ENCODE measurements at regions not wholly inside any gene's neighbourhood (a gene's known extent, or its start where the extent isn't known, plus 50 kb on each side); places are given as distances from the start of the nearest gene placed in this dataset.
A peak's percentile ranks its signal among the peaks of the same experiment; 100 is the strongest.

DNA sequence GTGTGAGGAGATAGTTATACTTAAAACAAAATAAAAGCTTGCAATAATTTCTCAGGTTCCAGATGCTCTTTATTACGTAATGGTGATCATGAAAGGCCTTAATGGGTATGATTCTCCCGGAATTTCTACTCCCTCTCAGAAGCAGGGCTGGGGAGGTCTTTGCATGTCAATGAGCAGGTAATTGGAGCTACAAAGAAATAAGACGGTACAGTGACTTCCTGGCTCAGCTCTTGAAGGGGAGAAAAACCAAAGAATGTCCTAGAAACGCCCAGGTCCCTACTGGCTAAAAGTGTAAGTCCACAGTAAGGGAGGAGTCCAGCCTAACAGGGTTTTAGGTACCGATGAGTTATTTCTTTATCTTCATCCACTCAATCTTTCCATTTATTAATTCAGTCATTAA is 390.9 kb downstream of the TMEM114 start:
- Histone ChIP-seq H4K20me1 (ENCODE audit: low read depth) (no peaks in the 10 kb centered on the region), H3K4me1 (peaks cover 9% of the 10 kb centered on the region), H3K9ac (no peak overlapping the region), H3K27ac (no peak overlapping the region), H3K27me3 (no peaks in the 10 kb centered on the region), H2AFZ (replicated peaks) (no peak overlapping the region), H3F3A (ENCODE audit: low read depth) (no peaks in the 10 kb centered on the region), H3K4me2 (no peak overlapping the region), H3K79me2 (ENCODE audit: low read depth) (no peaks in the 10 kb centered on the region), H3K9me3 (ENCODE audit: low read depth) (no peaks in the 10 kb centered on the region), H3K4me3 (no peak overlapping the region), H3K36me3 (no peaks in the 10 kb centered on the region)
- TF ChIP-seq EZH2phosphoT487 (IDR thresholded peaks at IDR 0.05) (no peak), EZH2 (IDR thresholded peaks at IDR 0.05) (no peak)
- TF ChIP-seq, protein P1, sequence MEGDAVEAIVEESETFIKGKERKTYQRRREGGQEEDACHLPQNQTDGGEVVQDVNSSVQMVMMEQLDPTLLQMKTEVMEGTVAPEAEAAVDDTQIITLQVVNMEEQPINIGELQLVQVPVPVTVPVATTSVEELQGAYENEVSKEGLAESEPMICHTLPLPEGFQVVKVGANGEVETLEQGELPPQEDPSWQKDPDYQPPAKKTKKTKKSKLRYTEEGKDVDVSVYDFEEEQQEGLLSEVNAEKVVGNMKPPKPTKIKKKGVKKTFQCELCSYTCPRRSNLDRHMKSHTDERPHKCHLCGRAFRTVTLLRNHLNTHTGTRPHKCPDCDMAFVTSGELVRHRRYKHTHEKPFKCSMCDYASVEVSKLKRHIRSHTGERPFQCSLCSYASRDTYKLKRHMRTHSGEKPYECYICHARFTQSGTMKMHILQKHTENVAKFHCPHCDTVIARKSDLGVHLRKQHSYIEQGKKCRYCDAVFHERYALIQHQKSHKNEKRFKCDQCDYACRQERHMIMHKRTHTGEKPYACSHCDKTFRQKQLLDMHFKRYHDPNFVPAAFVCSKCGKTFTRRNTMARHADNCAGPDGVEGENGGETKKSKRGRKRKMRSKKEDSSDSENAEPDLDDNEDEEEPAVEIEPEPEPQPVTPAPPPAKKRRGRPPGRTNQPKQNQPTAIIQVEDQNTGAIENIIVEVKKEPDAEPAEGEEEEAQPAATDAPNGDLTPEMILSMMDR (IDR thresholded peaks at IDR 0.05), result no peak
- peaks cover 8% of the 10 kb centered on the region for H3K27me3 Mint-ChIP-seq (ENCODE audit: insufficient read depth, low read depth)
- DNase-seq (ENCODE audit: low spot score), result no peak
- H3K4me3 Mint-ChIP-seq, result no peak overlapping the region
- no peak overlapping the region for H3K27ac Mint-ChIP-seq
- H3K9me3 Mint-ChIP-seq, result peaks cover 6% of the 10 kb centered on the region
- no peaks in the 10 kb centered on the region for H3K4me1 Mint-ChIP-seq
- no peaks in the 10 kb centered on the region for H3K36me3 Mint-ChIP-seq

DNA sequence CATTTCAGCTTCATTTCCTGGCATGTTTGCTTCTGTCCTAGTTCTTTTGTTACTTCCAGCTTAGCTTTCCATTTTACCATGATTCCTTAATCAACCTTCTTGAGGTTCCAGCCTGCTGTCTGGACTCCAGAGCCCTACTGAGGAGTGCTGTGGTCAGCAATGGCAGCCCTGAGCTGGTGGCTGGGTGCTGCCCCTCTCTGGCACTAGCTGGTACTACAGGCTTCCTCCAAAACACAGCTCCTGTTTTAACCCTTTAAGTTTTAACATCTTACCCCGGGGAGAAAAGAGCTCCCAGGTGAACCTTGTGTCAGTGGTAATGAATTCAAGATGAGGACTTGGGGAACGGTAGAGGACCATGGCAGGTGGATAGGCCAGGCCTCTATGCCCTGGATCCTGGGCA is 395.5 kb downstream of the TMEM114 start:
- Histone ChIP-seq H3K4me1 (peaks cover 9% of the 10 kb centered on the region), H3F3A (ENCODE audit: low read depth) (no peaks in the 10 kb centered on the region), H2AFZ (replicated peaks) (no peak overlapping the region), H3K27ac (no peak overlapping the region), H3K36me3 (no peaks in the 10 kb centered on the region), H3K4me3 (no peak overlapping the region), H3K4me2 (no peak overlapping the region), H3K27me3 (no peaks in the 10 kb centered on the region), H3K79me2 (ENCODE audit: low read depth) (no peaks in the 10 kb centered on the region), H4K20me1 (ENCODE audit: low read depth) (no peaks in the 10 kb centered on the region), H3K9me3 (ENCODE audit: low read depth) (no peaks in the 10 kb centered on the region), H3K9ac (no peak overlapping the region)
- peak; percentile 45 for DNase-seq (ENCODE audit: low spot score)
- Mint-ChIP-seq H3K4me3 (no peak overlapping the region), H3K27me3 (ENCODE audit: insufficient read depth, low read depth) (peaks cover 13% of the 10 kb centered on the region), H3K9me3 (no peaks in the 10 kb centered on the region), H3K4me1 (no peaks in the 10 kb centered on the region), H3K27ac (no peak overlapping the region), H3K36me3 (no peaks in the 10 kb centered on the region)
- TF ChIP-seq EZH2 (IDR thresholded peaks at IDR 0.05), result no peak
- TF ChIP-seq, protein P1 (IDR thresholded peaks at IDR 0.05), result peak; percentile 79
- TF ChIP-seq EZH2phosphoT487 (IDR thresholded peaks at IDR 0.05), result no peak

DNA sequence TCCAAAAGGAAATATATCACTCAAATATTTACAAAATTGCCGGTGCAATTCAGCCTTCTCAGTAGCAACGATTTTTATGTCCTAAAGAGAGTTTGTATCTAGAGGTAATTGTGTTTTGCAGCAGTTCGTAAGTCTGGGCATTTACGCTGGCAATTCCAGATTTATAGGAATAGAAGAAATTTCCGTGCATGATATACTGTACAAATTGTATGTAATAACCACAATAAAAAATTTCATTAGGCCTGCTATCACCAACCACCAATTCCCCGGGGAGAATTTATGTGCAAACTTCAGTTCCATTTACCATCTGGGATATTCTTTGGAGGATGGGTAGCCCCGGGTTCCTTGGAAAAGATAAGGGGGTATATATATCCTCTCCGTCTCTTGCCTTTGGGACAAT is 401.5 kb downstream of the TMEM114 start:
- Mint-ChIP-seq H3K9me3 (no peaks in the 10 kb centered on the region), H3K4me1 (no peaks in the 10 kb centered on the region), H3K27ac (no peak overlapping the region), H3K36me3 (no peaks in the 10 kb centered on the region), H3K4me3 (no peak overlapping the region), H3K27me3 (ENCODE audit: insufficient read depth, low read depth) (peaks cover 5% of the 10 kb centered on the region)
- Histone ChIP-seq H3K9ac (no peak overlapping the region), H3K4me3 (no peak overlapping the region), H4K20me1 (ENCODE audit: low read depth) (no peaks in the 10 kb centered on the region), H2AFZ (replicated peaks) (no peak overlapping the region), H3K36me3 (no peaks in the 10 kb centered on the region), H3K27me3 (no peaks in the 10 kb centered on the region), H3K4me1 (no peaks in the 10 kb centered on the region), H3K9me3 (ENCODE audit: low read depth) (no peaks in the 10 kb centered on the region), H3K79me2 (ENCODE audit: low read depth) (no peaks in the 10 kb centered on the region), H3K27ac (no peak overlapping the region), H3K4me2 (no peak overlapping the region), H3F3A (ENCODE audit: low read depth) (no peaks in the 10 kb centered on the region)
- no peak for DNase-seq (ENCODE audit: low spot score)
- no peak for TF ChIP-seq EZH2phosphoT487 (IDR thresholded peaks at IDR 0.05)

DNA sequence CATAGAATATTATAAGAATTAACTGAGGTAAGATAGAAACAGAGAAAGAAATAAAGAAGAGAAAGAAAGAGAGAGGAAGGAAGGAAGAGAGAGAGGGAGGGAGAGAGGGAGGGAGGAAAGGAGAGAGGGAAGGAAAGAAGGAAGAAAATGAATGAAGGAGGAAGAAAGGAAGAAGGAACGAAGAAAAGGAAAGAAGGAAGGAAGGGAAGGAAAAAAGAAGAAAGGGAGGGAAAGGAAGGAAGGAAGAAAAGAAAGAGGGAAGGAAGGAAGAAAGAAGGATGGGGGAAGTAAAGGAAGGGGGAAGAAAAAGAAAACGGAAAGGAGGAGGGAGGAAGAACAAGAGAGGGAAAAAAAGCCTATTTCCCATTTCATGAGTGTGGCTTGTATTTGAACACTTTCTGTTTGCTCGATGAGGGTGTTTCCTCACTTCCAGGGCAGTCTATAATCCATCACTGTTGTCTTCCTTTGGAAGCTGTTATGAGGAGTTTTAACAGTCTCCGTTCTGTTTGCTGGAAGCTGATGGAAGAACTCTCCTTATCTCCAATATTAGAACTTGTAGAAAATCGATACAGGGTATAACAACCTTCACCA is 402.4 kb downstream of the TMEM114 start:
- Mint-ChIP-seq H3K4me1 (no peaks in the 10 kb centered on the region), H3K9me3 (no peaks in the 10 kb centered on the region), H3K36me3 (no peaks in the 10 kb centered on the region), H3K27ac (no peak overlapping the region), H3K4me3 (no peak overlapping the region), H3K27me3 (ENCODE audit: insufficient read depth, low read depth) (peaks cover 5% of the 10 kb centered on the region)
- no peaks in the 10 kb centered on the region for H3K79me2 ChIP-seq (ENCODE audit: low read depth)
- H3K9me3 ChIP-seq (ENCODE audit: low read depth), result no peaks in the 10 kb centered on the region
- H3K27ac ChIP-seq, result no peak overlapping the region
- no peaks in the 10 kb centered on the region for H3K27me3 ChIP-seq
- H3K9ac ChIP-seq, result no peak overlapping the region
- no peak overlapping the region for H3K4me3 ChIP-seq
- H4K20me1 ChIP-seq (ENCODE audit: low read depth), result no peaks in the 10 kb centered on the region
- H3F3A ChIP-seq (ENCODE audit: low read depth), result no peaks in the 10 kb centered on the region
- TF ChIP-seq, protein P1 (IDR thresholded peaks at IDR 0.05), result no peak
- no peak for TF ChIP-seq EZH2 (IDR thresholded peaks at IDR 0.05)
- no peak for TF ChIP-seq EZH2phosphoT487 (IDR thresholded peaks at IDR 0.05)
- H3K4me2 ChIP-seq, result no peak overlapping the region
- no peak overlapping the region for H2AFZ ChIP-seq (replicated peaks)
- DNase-seq (ENCODE audit: low spot score), result no peak
- no peaks in the 10 kb centered on the region for H3K36me3 ChIP-seq
- H3K4me1 ChIP-seq, result no peaks in the 10 kb centered on the region

Measured in neural progenitor cell (in vitro differentiated cells).